Heart left ventricle (tissue), 13 donors: ENCODE measurements at regions not wholly inside any gene's neighbourhood (a gene's known extent, or its start where the extent isn't known, plus 50 kb on each side); places are given as distances from the start of the nearest gene placed in this dataset.

Experiments used
- POLR2A ChIP-seq, 2 donors: fragments of 450-650 bp; IDR thresholded peaks; one replicate each; pipeline ENCODE4 v1.6.1; 2017; ENCODE audit warnings: antibody characterized with exemption in 2 of 2, mild to moderate bottlenecking in 2 of 2, moderate library complexity in 2 of 2
- TF ChIP-seq, protein P1 (sequence below), 12 donors: fragments of 200-600 bp; sonication (generic) in 4 of 12; IDR thresholded peaks; one replicate each; pipeline versions ENCODE4 v1.5.0 to v1.8.0; 2018 to 2022; ENCODE audit warnings: antibody characterized with exemption in 12 of 12, mild to moderate bottlenecking in 5 of 12
- donor health status: ischemic (EF 13 %, LVEDD 7.1; RV severe dilation, severe dysfunction).
- donor health status: DM: no; HTN: yes; CAD: no.
- donor health status: DM: no; HTN: no; CAD: no.
- donor health status: ischemic (EF 25% LVEDD 6.9; RV normal size, moderate dysfunction).
- donor health status: ischemic (EF 25% LVEDD 5.7; RV mildly dilated, moderate dysfunction).
- donor health status: ischemic (EF 35%, LVEDD 5.7; RV mildly dilated, moderate dysfunction).
- donor health status: nonischemic (EF 11% LVEDD 7.7; RV severe dilation, severe dysfunction).
- donor health status: DM: yes; HTN: yes; CAD: no.
- donor health status: PGD.
- donor health status: ischemic (EF 29% LVEDD 5.4; RV normal size, mild dysfunction).
- donor health status: nonischemic (EF 23%, LVEDD 6.1; RV moderate dilation, normal function).

DNA sequence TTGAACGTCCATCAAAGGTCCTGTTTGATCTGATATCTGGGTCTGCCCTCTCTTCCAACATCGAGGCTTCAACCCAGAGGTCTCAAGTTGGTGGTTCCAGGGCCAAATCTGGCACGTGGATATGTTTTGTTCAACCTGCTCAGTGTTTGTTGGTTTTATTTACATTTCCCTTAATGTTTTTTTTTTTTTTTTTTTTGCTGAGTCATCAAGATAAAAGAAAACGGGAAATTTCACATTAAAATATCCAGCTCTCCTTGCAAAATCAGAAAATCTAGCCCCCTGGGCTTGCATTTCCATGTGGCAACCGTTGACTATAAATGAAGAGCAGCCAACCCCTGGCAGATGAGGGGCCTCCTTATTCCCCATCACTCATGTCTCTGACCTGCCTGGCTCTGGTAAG is 765.6 kb upstream of the TBX3 start:
- TF ChIP-seq POLR2A (IDR thresholded peaks at IDR 0.05): no peak
- TF ChIP-seq, protein P1, sequence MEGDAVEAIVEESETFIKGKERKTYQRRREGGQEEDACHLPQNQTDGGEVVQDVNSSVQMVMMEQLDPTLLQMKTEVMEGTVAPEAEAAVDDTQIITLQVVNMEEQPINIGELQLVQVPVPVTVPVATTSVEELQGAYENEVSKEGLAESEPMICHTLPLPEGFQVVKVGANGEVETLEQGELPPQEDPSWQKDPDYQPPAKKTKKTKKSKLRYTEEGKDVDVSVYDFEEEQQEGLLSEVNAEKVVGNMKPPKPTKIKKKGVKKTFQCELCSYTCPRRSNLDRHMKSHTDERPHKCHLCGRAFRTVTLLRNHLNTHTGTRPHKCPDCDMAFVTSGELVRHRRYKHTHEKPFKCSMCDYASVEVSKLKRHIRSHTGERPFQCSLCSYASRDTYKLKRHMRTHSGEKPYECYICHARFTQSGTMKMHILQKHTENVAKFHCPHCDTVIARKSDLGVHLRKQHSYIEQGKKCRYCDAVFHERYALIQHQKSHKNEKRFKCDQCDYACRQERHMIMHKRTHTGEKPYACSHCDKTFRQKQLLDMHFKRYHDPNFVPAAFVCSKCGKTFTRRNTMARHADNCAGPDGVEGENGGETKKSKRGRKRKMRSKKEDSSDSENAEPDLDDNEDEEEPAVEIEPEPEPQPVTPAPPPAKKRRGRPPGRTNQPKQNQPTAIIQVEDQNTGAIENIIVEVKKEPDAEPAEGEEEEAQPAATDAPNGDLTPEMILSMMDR (IDR thresholded peaks at IDR 0.05): no peak
